HepG2 (cell line): ENCODE measurements at regions not wholly inside any gene's neighbourhood (a gene's known extent, or its start where the extent isn't known, plus 50 kb on each side); places are given as distances from the start of the nearest gene placed in this dataset.

Source experiments
- ATAC-seq: fragments of 200-7000 bp; cut with Tn5 transposase; 3 replicates; pipeline ENCODE4 v1.9.1; 2020; ENCODE audit warnings: mild to moderate bottlenecking, moderate library complexity
- BruUV-seq: library from RNA; stranded (reverse); fragments of 400-500 nt; replicated peaks from 2 replicates; lab custom pipeline; 2021; lab: Mats Ljungman, UMichigan
- CTCF ChIA-PET: fragments of 300-600 bp; formaldehyde crosslinking; extraction: SDS; loops from one replicate; lab custom pipeline; 2021; ENCODE audit warnings: low total read pairs, inconsistent platforms, low intra/inter-chr PET ratio; lab: Yijun Ruan, JAX
- POLR2A ChIA-PET: fragments of 350-600 bp; sonication (Branson Sonifier 250); formaldehyde crosslinking; loops from one replicate; lab custom pipeline; 2020; ENCODE audit warnings: antibody characterized with exemption, inconsistent platforms; lab: Yijun Ruan, JAX
- DNase-seq: peaks from one replicate; pipeline ENCODE4 v3.0.0-alpha.2; 2015; ENCODE audit warnings: low spot score
- FAIRE-seq: peaks from 3 replicates; lab custom pipeline; 2011; peaks lifted over from hg19 to GRCh38; lab: Jason Lieb, UNC
- H2AFZ ChIP-seq: one replicate; pipeline ENCODE4 v1.6.1; 2011; ENCODE audit warnings: low read length, inconsistent platforms
- H3K27ac ChIP-seq: fragments of 300-600 bp; 3 replicates; pipeline ENCODE4 v1.8.0; 2011; ENCODE audit warnings: mixed run types, mild to moderate bottlenecking, mixed read lengths, low read length, inconsistent platforms; ENCODE audit not compliant: insufficient read depth; ENCODE audit errors: extremely low read length
- H3K27me3 ChIP-seq, 2 experiments: fragments of 200-600 bp in 1 of 2; 2 replicates in 1 of 2; 3 replicates in 1 of 2; pipeline versions ENCODE4 v1.6.0 to v1.8.0; 2011; ENCODE audit warnings: low read length in 2 of 2, mild to moderate bottlenecking in 2 of 2, moderate library complexity in 2 of 2, inconsistent platforms in 1 of 2; ENCODE audit not compliant: insufficient read depth in 2 of 2, control insufficient read depth in 1 of 2
- H3K36me3 ChIP-seq, 2 experiments: fragments of 200-600 bp in 1 of 2; replicated peaks in 1 of 2; 2 replicates in 1 of 2; 3 replicates in 1 of 2; pipeline versions ENCODE4 v1.5.1 to v1.8.0; 2011; ENCODE audit warnings: low read length in 2 of 2, inconsistent platforms in 1 of 2; ENCODE audit not compliant: insufficient read depth in 2 of 2, control insufficient read depth in 1 of 2
- H3K4me1 ChIP-seq: 2 replicates; pipeline ENCODE4 v1.5.1; 2012; ENCODE audit warnings: low read length, inconsistent platforms; ENCODE audit not compliant: insufficient read depth
- H3K4me2 ChIP-seq: 2 replicates; pipeline ENCODE4 v1.6.0; 2011; ENCODE audit warnings: low read depth, low read length, inconsistent platforms
- H3K4me3 ChIP-seq, 3 experiments: fragments of 200-600 bp in 1 of 3; sonication (generic), shearing (Covaris generic) in 1 of 3; replicated peaks in 1 of 3; 2 replicates each; pipeline ENCODE4 v1.5.1; 2011 to 2016; ENCODE audit warnings: low read length in 3 of 3, inconsistent platforms in 2 of 3, low read depth in 2 of 3, mild to moderate bottlenecking in 2 of 3, control low read depth in 1 of 3, mixed read lengths in 1 of 3; ENCODE audit not compliant: insufficient read depth in 1 of 3
- H3K79me2 ChIP-seq: one replicate; pipeline ENCODE4 v1.6.1; 2011; ENCODE audit warnings: low read length, inconsistent platforms; ENCODE audit not compliant: insufficient read depth
- H3K9ac ChIP-seq: 2 replicates; pipeline ENCODE4 v1.6.0; 2011; ENCODE audit warnings: mild to moderate bottlenecking, low read depth, low read length, inconsistent platforms; ENCODE audit not compliant: insufficient read depth
- H3K9me3 ChIP-seq: 2 replicates; pipeline ENCODE4 v1.5.1; 2012; ENCODE audit warnings: mild to moderate bottlenecking, low read length
- H4K20me1 ChIP-seq: 2 replicates; pipeline ENCODE4 v1.6.0; 2011; ENCODE audit warnings: inconsistent platforms, mild to moderate bottlenecking, low read length, moderate library complexity; ENCODE audit not compliant: insufficient read depth
- ARID3A ChIP-seq: IDR thresholded peaks from 2 replicates; pipeline ENCODE4 v1.6.1; 2012; ENCODE audit warnings: low read depth, low read length, improper control_type of control experiment
- KAT2B ChIP-seq: fragments of 150-350 bp; IDR thresholded peaks from 2 replicates; pipeline ENCODE4 v1.6.1; 2014; ENCODE audit warnings: low read depth, low read length, borderline replicate concordance
- RARG ChIP-seq: sonication (generic); formaldehyde crosslinking; IDR thresholded peaks from 2 replicates; pipeline ENCODE4 v1.4.0; 2020; ENCODE audit warnings: low read depth, mild to moderate bottlenecking, missing genetic modification reagents
- SMAD9 ChIP-seq: sonication (generic); formaldehyde crosslinking; IDR thresholded peaks from 2 replicates; pipeline ENCODE4 v1.5.1; 2020; ENCODE audit warnings: mild to moderate bottlenecking, missing genetic modification reagents
- SMC3 ChIP-seq: IDR thresholded peaks from 2 replicates; pipeline ENCODE4 v1.6.1; 2011; ENCODE audit warnings: low read length, improper control_type of control experiment
- ZNF335 ChIP-seq: sonication (generic); formaldehyde crosslinking; IDR thresholded peaks from 2 replicates; pipeline ENCODE4 v1.4.0; 2020; ENCODE audit warnings: missing genetic modification reagents
- ZNF800 ChIP-seq: sonication (generic); formaldehyde crosslinking; IDR thresholded peaks from 2 replicates; pipeline ENCODE4 v1.4.0; 2020; ENCODE audit warnings: missing genetic modification reagents
- ZNF816 ChIP-seq: sonication (generic); formaldehyde crosslinking; IDR thresholded peaks from 2 replicates; pipeline ENCODE4 v1.8.0; 2022; ENCODE audit warnings: missing genetic modification reagents, mild to moderate bottlenecking, borderline replicate concordance
- ZSCAN9 ChIP-seq: IDR thresholded peaks from 2 replicates; pipeline ENCODE4 v1.6.1; 2016; ENCODE audit warnings: borderline replicate concordance
- WGBS: methylation state at CpG from one replicate; pipeline ENCODE4 v1.1.6; 2017; ENCODE audit warnings: low lambda C conversion rate; 5-methylcytosine and 5-hydroxymethylcytosine counted together
- in situ Hi-C: cut with HindIII; loops from 2 replicates; pipeline ENCODE4 v1.10.0; 2017; ENCODE audit warnings: low pct_unique_long_range_greater_than_20kb; ENCODE audit not compliant: extremely low pct_ligation_motif_present
- intact Hi-C: fragments of 100-400 bp; cut with micrococcal nuclease; formaldehyde crosslinking; loops from one replicate; pipeline ENCODE4 v1.10.0; 2022; ENCODE audit not compliant: unreplicated experiment
- TF ChIP-seq, protein P1 (sequence below): sonication (generic); formaldehyde crosslinking; IDR thresholded peaks from 2 replicates; pipeline ENCODE4 v1.5.1; 2020; ENCODE audit warnings: missing genetic modification reagents, mild to moderate bottlenecking, borderline replicate concordance

DNA sequence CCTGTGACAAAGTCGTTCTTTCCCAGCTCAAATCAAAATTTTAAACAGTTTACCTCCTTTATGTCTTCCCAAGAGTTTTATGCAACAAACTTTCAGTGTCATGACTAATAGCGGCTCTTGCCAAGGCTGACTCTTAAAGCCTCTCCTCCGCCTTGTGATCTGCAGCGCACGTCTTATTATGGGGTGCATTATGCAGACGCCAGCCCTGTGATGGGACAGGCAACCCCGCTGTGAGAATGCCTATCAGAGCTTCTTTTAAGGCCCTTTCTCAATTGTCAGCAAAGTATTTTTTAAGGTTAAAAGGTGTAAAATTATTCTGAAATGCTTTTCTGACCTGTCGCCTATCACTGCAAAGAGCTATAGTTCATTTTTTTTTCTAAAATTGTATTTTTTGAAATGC is 152.8 kb downstream of the SOX1 start:
- Histone ChIP-seq H3K27me3 (peaks cover 3 to 42% of the 10 kb centered on the region in 2 experiments; a peak in 3 of 5 replicates), H3K4me3 (no peak overlapping the region), H3K79me2 (no peaks in the 10 kb centered on the region), H3K4me2 (no peak overlapping the region), H4K20me1 (no peaks in the 10 kb centered on the region), H3K9ac (no peak overlapping the region), H3K4me1 (no peaks in the 10 kb centered on the region), H2AFZ (no peak overlapping the region), H3K36me3 (no peaks in the 10 kb centered on the region), H3K27ac (no peak overlapping the region), H3K9me3 (no peaks in the 10 kb centered on the region)
- ChIA-PET POLR2A (no interaction called here), CTCF (no interaction called here)
- BruUV-seq = no TSS peak
- no peak for TF ChIP-seq SMAD9 (CRISPR knock-in tag)
- TF ChIP-seq SMC3 = no peak
- TF ChIP-seq ZSCAN9 (CRISPR knock-in tag) = no peak
- no peak for TF ChIP-seq RARG (CRISPR knock-in tag)
- TF ChIP-seq ZNF335 = no peak
- TF ChIP-seq, protein P1, sequence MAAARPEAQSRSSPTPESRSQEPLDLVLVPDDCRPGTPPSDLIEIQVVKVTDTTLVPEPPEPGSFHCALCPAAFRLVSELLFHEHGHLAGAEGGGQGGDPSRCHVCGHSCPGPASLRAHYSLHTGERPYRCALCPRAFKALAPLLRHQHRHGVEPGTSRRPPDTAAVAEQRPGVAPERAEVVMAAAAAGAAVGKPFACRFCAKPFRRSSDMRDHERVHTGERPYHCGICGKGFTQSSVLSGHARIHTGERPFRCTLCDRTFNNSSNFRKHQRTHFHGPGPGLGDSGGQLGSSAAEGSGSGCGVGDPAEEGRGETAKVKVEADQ (CRISPR knock-in tag) = no peak
- TF ChIP-seq ARID3A = no peak
- TF ChIP-seq ZNF800 (CRISPR knock-in tag) = no peak
- no peak for TF ChIP-seq ZNF816 (CRISPR knock-in tag)
- no peak for TF ChIP-seq KAT2B
- intact Hi-C loops = no loop called here
- FAIRE-seq (no peak), ATAC-seq (no peak), DNase-seq (no peak)
- WGBS = 19% methylated on average over 8 of the region's 8 CpGs
- in situ Hi-C loops = loop anchor here (25.0 kb wide), 1 partner anchor 218 kb away; no protein-coding TSS in a partner anchor
